Muscle layer of colon (tissue), 2 donors: ENCODE measurements at regions not wholly inside any gene's neighbourhood (a gene's known extent, or its start where the extent isn't known, plus 50 kb on each side); places are given as distances from the start of the nearest gene placed in this dataset.
"Not testable (repeated sequence)": the region's sequence is repeated elsewhere in the genome, so short reads cannot be mapped to it uniquely, and the experiment has no call there.

Experiments
- H3K27ac ChIP-seq: one replicate; pipeline ENCODE4 v1.7.0; 2013; ENCODE audit warnings: low read depth, mild to moderate bottlenecking, low read length, moderate library complexity
- H3K27me3 ChIP-seq, 2 donors: one replicate each; pipeline ENCODE4 v1.7.0; 2013; ENCODE audit warnings: low read length in 2 of 2, mild to moderate bottlenecking in 2 of 2; ENCODE audit not compliant: insufficient read depth in 2 of 2, control insufficient read depth in 1 of 2
- H3K36me3 ChIP-seq: one replicate; pipeline ENCODE4 v1.7.0; 2013; ENCODE audit warnings: mild to moderate bottlenecking, low read length; ENCODE audit not compliant: insufficient read depth
- H3K4me1 ChIP-seq: one replicate; pipeline ENCODE4 v1.7.0; 2013; ENCODE audit warnings: mild to moderate bottlenecking, low read length; ENCODE audit not compliant: insufficient read depth
- H3K4me3 ChIP-seq, 2 donors: one replicate each; pipeline ENCODE4 v1.7.0; 2013; ENCODE audit warnings: low read length in 2 of 2, low read depth in 1 of 2, mild to moderate bottlenecking in 1 of 2, moderate library complexity in 1 of 2
- H3K9ac ChIP-seq: one replicate; pipeline ENCODE4 v1.7.0; 2013; ENCODE audit warnings: low read length
- H3K9me3 ChIP-seq: one replicate; pipeline ENCODE4 v1.7.0; 2013; ENCODE audit warnings: mild to moderate bottlenecking, low read length
- donor health status: abdominal sarcoma.
- donor health status: Adenocarcinoma of cecum.

DNA sequence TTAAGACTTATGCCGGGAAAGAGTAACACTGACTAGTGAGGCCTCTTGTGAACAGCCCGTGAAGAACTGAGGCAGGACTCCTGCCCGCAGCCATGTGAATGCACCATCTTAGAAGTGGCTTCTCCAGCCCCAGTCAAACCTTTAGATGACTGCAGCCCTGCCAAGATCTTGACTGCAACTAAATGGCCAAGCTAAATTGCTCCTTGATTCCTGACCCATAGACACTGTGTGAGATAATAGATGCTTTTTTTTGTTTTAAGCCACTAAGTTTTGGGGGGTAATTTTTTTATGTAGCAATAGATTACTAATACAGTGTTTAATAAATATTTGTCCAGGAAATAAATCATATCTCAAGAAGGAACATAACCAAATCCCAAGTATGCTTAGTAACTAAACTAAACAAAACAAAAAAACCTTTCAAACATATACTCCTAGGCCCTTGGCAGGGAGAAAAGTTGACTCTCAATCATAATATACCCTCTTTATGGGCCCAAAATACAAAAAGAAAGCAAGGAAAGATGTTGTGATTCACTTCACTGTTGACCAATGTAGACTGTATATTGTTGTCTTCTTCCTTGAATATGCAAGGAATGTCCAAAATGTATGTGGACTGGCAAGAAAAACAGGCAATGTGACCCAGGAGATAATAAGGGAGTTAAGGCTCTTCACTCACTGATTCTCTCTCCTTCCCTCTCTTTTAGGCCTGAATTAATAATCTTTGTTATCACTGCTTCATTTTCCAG is 79.7 kb upstream of the ZNF366 start:
- Histone ChIP-seq H3K9me3 (no peaks in the 10 kb centered on the region), H3K27me3 (no peaks in the 10 kb centered on the region), H3K4me3 (no peak overlapping the region), H3K36me3 (no peaks in the 10 kb centered on the region), H3K9ac (no peak overlapping the region), H3K27ac (no peak overlapping the region), H3K4me1 (no peaks in the 10 kb centered on the region)

DNA sequence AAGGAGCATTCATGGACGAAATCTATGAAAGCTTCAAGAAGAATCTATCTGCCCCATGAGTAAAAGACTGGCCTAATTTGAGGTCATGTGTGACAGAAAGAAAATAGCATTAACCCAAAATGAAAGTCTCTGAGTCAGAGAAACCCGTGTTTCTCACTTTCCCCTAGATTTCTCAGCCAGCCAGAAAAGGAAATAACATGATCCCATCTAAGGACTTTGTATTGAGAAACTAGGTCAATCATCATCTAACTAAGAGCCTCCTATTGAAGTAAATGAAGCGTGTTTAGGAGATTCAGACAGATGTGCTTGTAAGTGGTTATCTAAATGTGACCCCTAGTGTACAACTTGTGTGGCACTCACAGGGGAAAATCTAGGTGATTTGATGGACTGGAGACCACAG is 77.3 kb upstream of the ZNF366 start:
- H3K9me3 ChIP-seq, result no peaks in the 10 kb centered on the region
- H3K27ac ChIP-seq, result no peak overlapping the region
- no peak overlapping the region for H3K9ac ChIP-seq
- H3K4me3 ChIP-seq, result no peak overlapping the region
- H3K4me1 ChIP-seq, result no peaks in the 10 kb centered on the region
- no peaks in the 10 kb centered on the region for H3K27me3 ChIP-seq
- no peaks in the 10 kb centered on the region for H3K36me3 ChIP-seq

DNA sequence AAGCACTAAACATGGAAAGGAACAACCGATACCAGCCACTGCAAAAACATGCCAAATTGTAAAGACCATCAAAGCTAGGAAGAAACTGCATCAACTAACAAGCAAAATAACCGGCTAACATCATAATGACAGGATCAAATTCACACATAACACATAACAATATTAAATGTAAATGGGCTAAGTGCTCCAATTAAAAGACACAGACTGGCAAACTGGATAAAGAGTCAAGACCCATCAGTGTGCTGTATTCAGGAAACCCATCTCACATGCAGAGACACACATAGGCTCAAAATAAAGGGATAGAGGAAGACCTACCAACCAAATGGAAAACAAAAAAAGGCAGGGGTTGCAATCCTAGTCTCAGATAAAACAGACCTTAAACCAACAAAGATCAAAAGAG is 72.1 kb upstream of the ZNF366 start:
- not testable (repeated sequence) for H3K36me3 ChIP-seq

DNA sequence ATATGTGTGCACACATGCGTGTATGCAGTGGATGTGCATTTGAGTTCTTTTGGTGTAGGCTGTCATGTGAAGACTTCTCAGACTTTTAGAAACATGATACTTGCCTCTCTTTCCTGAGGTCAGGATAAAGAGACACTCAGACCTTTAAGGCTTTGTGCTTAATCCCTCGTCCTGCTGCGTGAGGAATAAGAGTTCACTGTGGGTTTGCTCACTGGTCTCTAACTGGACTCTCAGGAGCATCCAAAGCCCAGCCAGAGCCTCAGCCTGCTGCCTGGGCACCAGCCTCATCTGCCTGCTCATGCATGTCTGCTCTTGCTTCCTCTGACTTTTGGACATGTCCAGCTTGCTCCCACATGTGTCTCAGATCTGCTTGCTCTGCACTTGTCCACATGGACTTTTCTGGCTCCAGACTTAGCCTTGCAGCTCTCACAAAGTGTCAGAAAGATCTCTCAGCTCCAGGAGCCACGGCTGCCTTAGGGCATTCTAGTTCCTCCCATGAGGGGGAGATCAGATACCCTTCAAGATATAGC is 65.1 kb upstream of the ZNF366 start:
- Histone ChIP-seq H3K9me3 (no peaks in the 10 kb centered on the region), H3K4me3 (no peak overlapping the region), H3K36me3 (no peaks in the 10 kb centered on the region), H3K27ac (no peak overlapping the region), H3K9ac (no peak overlapping the region), H3K4me1 (no peaks in the 10 kb centered on the region), H3K27me3 (no peaks in the 10 kb centered on the region)

More for the DNA sequence above, 72.1 kb upstream of the ZNF366 start:
- H3K4me3 ChIP-seq, H3K27ac ChIP-seq, H3K4me1 ChIP-seq, H3K9ac ChIP-seq, H3K27me3 ChIP-seq, H3K9me3 ChIP-seq: not testable (repeated sequence)

DNA sequence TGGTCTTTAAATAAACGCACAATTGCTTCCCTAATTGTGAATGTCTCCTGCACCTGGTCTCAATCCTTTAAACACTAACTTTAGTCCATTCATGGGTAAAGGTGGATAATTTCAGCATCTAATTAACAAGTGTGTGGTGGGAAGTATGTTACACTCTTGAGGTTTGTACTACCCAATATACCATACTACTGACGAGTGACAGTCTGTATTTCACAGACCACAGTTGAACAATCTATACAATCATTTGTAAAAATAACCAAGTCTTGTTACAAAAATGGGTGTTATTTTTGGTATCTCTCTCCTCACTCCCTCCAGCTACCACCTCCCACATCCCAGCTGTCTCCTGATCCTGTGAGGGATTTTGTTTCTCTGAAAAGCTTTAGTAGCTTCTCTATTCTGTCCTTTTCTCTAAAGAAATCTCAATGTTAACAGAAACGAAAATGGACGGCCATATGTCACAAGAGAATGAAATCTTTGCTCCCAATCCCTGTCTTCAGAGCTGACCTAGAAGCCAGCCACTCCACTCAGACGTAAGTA is 62.3 kb upstream of the ZNF366 start:
- no peaks in the 10 kb centered on the region for H3K4me1 ChIP-seq
- H3K27me3 ChIP-seq, result no peaks in the 10 kb centered on the region
- no peaks in the 10 kb centered on the region for H3K36me3 ChIP-seq
- H3K27ac ChIP-seq, result no peak overlapping the region
- H3K4me3 ChIP-seq, result no peak overlapping the region
- no peak overlapping the region for H3K9ac ChIP-seq
- no peaks in the 10 kb centered on the region for H3K9me3 ChIP-seq

DNA sequence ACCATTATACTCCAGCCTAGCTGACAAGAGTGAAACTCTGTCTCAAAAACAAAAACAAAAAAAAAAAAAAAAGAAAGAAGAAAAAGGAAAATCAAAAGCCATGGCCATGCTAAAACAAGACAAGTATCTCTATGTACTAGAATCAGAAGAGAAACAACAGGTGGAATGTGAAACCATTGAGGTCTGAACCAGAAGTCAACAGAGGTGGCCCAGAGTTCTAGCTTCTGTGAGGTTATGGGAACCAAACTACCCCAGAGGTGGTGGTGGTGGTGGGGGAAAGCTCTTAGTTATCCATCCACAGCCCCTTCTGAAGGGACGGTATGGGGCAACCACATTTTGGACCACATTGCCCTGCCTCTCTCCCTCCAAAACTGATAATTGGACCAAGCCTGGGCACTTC is 59.5 kb upstream of the ZNF366 start:
- H3K27ac ChIP-seq, result no peak overlapping the region
- H3K4me3 ChIP-seq, result no peak overlapping the region
- no peaks in the 10 kb centered on the region for H3K9me3 ChIP-seq
- H3K4me1 ChIP-seq, result no peaks in the 10 kb centered on the region
- H3K27me3 ChIP-seq, result no peaks in the 10 kb centered on the region
- H3K9ac ChIP-seq, result no peak overlapping the region
- H3K36me3 ChIP-seq, result no peaks in the 10 kb centered on the region

DNA sequence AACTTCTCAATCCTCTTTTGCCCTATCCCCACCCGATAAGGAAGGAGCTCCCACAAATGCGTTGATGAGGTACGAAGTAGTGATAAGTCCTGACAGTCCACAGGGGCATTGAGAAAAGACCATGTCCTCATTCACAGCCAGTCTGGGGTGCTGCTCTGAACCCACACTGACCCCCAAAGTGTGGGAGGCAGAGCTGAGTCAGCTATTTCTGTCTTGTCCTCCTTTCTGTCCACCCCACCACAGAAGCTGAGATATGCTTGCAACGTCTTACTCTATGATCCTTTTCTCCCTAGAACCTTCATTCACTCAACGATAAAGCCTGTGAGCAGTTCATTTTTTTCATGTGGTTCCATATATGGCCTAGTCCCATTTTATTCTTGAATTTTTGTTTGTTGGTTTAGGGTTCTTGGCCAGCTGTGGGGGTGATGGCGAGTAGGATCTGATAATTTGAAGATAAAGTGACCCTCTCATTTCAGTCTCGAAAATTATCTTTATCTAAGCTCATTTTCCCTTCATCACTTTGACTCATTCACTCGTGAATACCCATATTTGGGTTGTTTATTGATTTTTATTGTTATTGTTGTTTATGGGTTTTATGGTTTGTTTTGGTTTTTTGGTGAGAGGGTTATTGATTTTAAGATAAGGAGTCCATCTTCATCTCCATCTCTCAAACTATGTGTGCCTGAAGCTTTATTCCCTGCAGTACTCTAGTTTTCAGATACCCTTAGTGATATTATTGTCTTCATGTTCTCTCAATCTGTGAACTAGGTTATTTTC is 58.5 kb upstream of the ZNF366 start:
- no peaks in the 10 kb centered on the region for H3K9me3 ChIP-seq
- no peak overlapping the region for H3K27ac ChIP-seq
- no peaks in the 10 kb centered on the region for H3K27me3 ChIP-seq
- no peaks in the 10 kb centered on the region for H3K4me1 ChIP-seq
- no peak overlapping the region for H3K9ac ChIP-seq
- H3K36me3 ChIP-seq, result no peaks in the 10 kb centered on the region
- no peak overlapping the region for H3K4me3 ChIP-seq

DNA sequence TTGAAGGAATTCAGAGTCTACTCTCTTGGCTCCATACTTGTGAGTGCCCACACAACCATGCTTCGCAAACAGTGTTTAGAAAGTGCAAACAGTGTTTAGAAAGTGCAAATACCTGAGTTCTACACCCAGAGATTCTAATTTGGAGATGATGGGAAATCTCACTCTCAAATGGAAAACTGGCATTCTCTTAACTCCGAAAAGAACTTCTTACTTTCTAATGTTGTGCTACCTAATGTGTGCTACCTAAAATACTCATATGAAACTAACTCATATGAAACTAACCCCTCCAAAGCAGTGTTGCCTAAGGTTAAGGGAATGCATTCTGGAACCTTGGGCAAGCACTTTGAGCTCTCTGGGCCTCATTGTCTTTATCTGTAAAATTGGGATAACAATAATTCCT is 55.5 kb upstream of the ZNF366 start:
- Histone ChIP-seq H3K4me1 (no peaks in the 10 kb centered on the region), H3K27me3 (no peaks in the 10 kb centered on the region), H3K9ac (no peak overlapping the region), H3K9me3 (no peaks in the 10 kb centered on the region), H3K36me3 (no peaks in the 10 kb centered on the region), H3K4me3 (no peak overlapping the region), H3K27ac (no peak overlapping the region)

DNA sequence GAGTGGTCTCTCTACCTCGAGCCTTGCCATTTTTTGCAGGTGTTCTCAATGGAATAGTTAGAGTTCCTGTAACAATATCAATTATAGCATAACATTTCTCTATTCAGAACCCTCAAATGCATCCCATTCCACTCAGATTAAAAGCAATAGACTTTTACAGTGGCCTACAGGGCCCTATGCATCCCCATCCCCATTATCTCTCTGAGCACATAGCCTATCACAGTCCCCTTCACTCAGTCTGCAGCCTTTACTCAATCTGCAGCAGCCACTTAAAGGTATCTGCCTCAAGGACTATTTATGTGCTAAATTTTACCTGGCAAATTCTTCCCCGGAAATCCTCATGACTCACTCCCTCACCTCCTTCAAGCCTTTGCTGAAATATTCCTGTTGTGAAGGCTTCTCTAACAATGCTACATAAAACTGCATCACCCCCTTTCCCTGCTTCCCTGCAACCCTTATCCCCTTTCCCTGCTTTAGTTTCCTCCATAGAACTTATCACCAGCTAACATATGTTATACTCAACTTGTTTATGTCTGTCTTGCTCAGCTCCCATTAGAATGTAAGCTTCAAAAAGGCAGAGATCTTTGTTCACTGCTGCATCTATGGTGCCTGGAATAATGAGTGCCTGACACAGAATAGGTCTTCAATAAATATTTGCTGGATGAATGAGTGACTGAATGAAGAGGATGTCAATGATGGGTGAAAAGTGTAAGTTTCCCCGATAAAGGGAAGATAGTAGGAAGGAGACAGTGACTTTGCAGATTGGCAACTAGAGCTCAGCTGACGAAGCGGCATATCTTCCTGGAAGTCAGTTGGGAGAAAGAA is 54.1 kb upstream of the ZNF366 start:
- H3K4me3 ChIP-seq, result no peak overlapping the region
- H3K27me3 ChIP-seq, result no peaks in the 10 kb centered on the region
- no peak overlapping the region for H3K9ac ChIP-seq
- H3K27ac ChIP-seq, result no peak overlapping the region
- no peaks in the 10 kb centered on the region for H3K36me3 ChIP-seq
- peaks cover 1% of the 10 kb centered on the region for H3K4me1 ChIP-seq
- H3K9me3 ChIP-seq, result no peaks in the 10 kb centered on the region

DNA sequence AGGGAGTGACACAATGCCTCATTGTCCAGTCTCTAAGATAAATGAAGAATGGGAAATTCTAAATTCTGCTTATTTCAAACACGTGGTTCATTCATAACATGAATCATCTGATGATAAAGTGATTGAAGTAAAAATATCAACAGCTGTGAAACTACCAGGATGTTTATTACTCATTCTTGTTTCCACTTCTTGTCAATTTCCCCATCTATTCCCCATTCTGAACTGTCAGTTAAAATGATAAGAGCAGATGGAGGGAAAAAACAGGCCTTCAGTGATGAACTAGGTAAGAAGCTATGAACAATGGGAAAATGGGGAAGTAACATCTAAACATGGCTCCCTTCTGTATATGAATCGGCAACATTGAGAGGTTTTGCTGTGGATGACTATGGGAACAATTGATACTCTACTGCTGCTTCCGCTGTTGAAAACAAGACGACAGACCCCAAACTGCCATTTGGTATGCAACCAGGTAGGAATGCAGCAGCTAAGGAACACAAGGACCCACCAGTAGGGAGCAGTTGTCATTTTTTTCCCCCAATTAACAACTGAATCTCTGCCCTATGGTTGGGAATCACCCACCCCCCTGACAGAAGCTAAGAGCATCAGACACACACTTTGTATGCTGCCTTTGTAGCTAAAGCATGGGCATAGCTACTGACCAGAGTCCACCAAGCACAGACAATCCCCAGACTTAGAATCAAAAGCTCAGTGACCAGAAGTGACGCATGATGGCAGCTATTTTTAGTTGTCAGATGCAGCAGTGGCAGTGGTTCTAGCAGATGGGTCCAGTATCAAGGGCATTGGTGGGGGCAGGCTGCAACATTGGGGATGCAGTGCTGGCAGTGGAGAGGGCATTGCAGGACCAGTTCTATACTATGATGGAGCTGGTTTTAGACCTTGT is 52.9 kb upstream of the ZNF366 start:
- H3K4me3 ChIP-seq, result no peak overlapping the region
- H3K9ac ChIP-seq, result no peak overlapping the region
- H3K27ac ChIP-seq, result no peak overlapping the region
- peaks cover 9% of the 10 kb centered on the region for H3K4me1 ChIP-seq
- no peaks in the 10 kb centered on the region for H3K9me3 ChIP-seq
- H3K27me3 ChIP-seq, result no peaks in the 10 kb centered on the region
- H3K36me3 ChIP-seq, result no peaks in the 10 kb centered on the region
